ENCODE measurements at regions not wholly inside any gene's neighbourhood (a gene's known extent, or its start where the extent isn't known, plus 50 kb on each side); places are given as distances from the start of the nearest gene placed in this dataset.

GRCh38 chr12:93104535-93104934 is 175.4 kb upstream of the EEA1 start:
- no peak for DNase-seq (ENCODE audit: low read depth)

GRCh38 chr12:93106910-93107309 is 177.8 kb upstream of the EEA1 start:
- DNase-seq (ENCODE audit: low read depth) = no peak

- no peak for DNase-seq (ENCODE audit: low read depth)
Observed at GRCh38 chr12:93107514-93108312, 178.6 kb upstream of the EEA1 start.

GRCh38 chr12:93108985-93109384 is 179.9 kb upstream of the EEA1 start:
- DNase-seq (ENCODE audit: low read depth) = no peak

- DNase-seq (ENCODE audit: low read depth) = no peak
Observed at GRCh38 chr12:93109551-93110203, 180.6 kb upstream of the EEA1 start.

- DNase-seq (ENCODE audit: low read depth) = no peak
Observed at GRCh38 chr12:93111773-93112172, 182.7 kb upstream of the EEA1 start.

- no peak for DNase-seq (ENCODE audit: low read depth)
Observed at GRCh38 chr12:93113317-93114006, 184.4 kb upstream of the EEA1 start.

- DNase-seq (ENCODE audit: low read depth) = no peak
Observed at GRCh38 chr12:93115198-93115601, 186.1 kb upstream of the EEA1 start.

GRCh38 chr12:93115646-93116045 is 186.6 kb upstream of the EEA1 start:
- DNase-seq (ENCODE audit: low read depth) = no peak

- DNase-seq (ENCODE audit: low read depth) = no peak
Observed at GRCh38 chr12:93116632-93117031, 187.5 kb upstream of the EEA1 start.

- peak; percentile 89 for DNase-seq (ENCODE audit: low read depth)
Observed at GRCh38 chr12:93121729-93122488, 192.8 kb upstream of the EEA1 start.

- DNase-seq (ENCODE audit: low read depth) = no peak
Observed at GRCh38 chr12:93122569-93123091, 193.5 kb upstream of the EEA1 start.

- DNase-seq (ENCODE audit: low read depth) = peak; percentile 68
Observed at GRCh38 chr12:93125126-93125525, 196.0 kb upstream of the EEA1 start.

- DNase-seq (ENCODE audit: low read depth) = no peak
Observed at GRCh38 chr12:93126069-93126474, 197.0 kb upstream of the EEA1 start.

- no peak for DNase-seq (ENCODE audit: low read depth)
Observed at GRCh38 chr12:93127107-93127560, 198.0 kb upstream of the EEA1 start.

GRCh38 chr12:93127582-93128331 is 198.7 kb upstream of the EEA1 start:
- DNase-seq (ENCODE audit: low read depth) = no peak

GRCh38 chr12:93128332-93128707 is 199.2 kb upstream of the EEA1 start:
- no peak for DNase-seq (ENCODE audit: low read depth)

- no peak for DNase-seq (ENCODE audit: low read depth)
Observed at GRCh38 chr12:93130366-93131054, 201.4 kb upstream of the EEA1 start.

- DNase-seq (ENCODE audit: low read depth) = no peak
Observed at GRCh38 chr12:93133361-93133760, 204.3 kb upstream of the EEA1 start.

- DNase-seq (ENCODE audit: low read depth) = no peak
Observed at GRCh38 chr12:93134175-93134890, 205.2 kb upstream of the EEA1 start.
